ENCODE measurements at regions not wholly inside any gene's neighbourhood (a gene's known extent, or its start where the extent isn't known, plus 50 kb on each side); places are given as distances from the start of the nearest gene placed in this dataset.
"Not testable (repeated sequence)": the region's sequence is repeated elsewhere in the genome, so short reads cannot be mapped to it uniquely, and the experiment has no call there.

- DNase-seq, result no peak
Observed at GRCh38 chr6:43931201-43931600, 161.2 kb downstream of the VEGFA start.

DNA sequence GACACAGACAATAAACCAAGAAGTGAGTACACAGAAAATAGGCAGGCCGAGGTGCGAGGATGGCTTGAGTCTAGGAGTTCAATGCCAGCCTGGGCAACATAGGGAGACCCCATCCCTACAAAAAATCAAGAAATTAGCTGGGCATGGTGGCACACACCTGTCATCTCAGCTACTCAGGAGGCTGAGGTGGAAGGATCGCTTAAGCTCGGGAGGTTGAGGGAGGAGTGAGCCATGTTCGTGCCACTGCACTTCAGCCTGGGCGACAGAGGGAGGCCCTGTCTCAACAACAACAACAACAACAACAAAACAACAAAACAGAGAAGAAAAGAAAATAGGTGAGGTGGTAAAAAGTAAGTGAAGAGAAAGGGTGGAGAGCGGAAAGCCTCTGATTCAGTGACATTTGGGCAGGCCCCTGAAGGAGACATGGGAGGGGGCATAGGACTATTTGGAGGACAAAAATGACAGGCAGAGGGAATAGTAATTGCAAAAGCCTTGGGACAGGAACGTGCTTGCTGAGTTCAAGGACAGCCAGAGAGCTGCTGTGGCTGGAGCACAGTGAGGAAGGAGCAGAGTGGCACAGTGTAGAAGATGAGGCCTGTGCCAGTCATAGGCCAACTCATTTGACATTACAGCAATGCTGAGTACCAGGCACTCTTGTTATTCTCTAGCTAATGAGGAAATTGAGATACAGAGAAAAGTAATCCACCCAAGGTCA, 160.6 kb downstream of the VEGFA start:
- no peak for DNase-seq

- DNase-seq, result no peak
Observed at GRCh38 chr6:43929511-43929910, 159.5 kb downstream of the VEGFA start.

DNA sequence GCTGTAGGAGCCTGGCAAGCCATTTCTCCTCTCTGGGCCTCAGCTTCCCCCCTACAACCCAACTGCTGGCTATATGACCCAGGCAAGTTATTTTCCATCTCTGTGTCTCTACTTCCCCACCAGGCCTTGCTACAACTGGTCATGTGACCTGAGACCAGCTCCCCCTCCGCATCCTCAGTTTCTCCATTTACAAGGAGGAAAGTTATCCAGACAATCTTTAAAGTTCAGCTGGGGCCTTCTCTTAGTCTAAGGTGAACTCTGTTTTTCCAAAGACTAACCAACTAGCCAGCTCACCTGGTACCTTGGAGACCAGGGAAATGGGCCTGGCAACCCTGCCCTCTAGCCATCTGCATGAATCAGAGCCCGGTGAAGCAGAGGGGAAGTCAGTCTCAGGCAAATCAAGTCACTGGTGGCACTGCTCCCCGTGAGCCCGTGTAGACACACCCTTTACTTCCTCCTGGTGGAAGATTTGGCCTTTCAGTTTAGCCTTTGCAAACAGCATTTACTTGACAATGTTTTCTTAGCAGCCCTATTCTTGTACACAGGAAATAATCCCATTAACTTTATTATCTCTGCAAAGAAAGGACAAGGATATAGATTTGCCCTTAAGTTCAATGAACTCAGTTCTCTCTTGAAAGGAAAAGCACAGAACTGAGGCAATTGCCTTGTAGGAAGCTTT, 157.7 kb downstream of the VEGFA start:
- no peak for DNase-seq

DNA sequence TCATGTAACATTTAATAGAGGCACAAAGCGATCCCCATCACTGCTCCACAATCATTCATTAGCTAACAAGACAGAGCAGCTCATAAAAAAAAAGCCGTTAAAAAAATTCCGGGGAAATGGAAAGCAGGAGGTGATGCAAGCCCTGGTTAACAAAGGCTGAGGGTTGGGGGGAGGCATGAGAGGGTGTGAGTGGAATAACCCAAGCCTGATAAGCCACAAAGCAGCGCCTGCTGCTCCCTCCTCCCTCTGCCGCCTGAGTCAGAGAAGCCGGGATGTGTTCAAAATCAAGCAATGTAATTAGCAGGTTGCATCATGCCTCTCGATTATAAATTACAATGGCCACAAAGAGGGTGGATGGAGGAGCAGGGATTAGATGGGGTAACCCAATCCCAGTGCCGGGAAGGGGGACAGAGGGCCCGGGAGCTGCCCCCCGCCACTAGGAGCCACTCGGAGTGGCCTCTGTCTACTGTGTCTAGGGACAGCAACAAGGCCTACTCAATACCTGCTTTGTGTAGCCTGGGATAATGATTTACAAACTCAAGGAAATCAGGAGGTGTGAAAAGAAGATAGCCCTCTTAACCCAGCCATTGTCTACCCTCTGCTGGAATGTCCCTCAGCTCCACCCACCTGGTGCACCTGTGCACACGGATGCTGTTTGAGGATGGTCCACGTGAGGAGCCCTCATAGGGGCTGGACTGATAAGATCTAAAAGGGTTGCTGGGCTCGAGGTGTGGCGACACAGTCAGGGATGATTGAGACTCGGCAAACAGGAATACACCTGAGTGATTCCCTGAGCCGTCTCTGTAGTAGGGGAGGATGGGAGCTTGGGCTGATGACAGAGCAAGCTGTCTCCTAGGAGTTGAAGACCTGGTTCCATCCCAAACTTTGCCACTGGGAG, 156.9 kb downstream of the VEGFA start:
- no peak for DNase-seq

- DNase-seq, result not testable (repeated sequence)
Observed at GRCh38 chr6:43925636-43926139, 155.7 kb downstream of the VEGFA start.

GRCh38 chr6:43924222-43924702, 154.3 kb downstream of the VEGFA start:
- DNase-seq, result no peak

DNA sequence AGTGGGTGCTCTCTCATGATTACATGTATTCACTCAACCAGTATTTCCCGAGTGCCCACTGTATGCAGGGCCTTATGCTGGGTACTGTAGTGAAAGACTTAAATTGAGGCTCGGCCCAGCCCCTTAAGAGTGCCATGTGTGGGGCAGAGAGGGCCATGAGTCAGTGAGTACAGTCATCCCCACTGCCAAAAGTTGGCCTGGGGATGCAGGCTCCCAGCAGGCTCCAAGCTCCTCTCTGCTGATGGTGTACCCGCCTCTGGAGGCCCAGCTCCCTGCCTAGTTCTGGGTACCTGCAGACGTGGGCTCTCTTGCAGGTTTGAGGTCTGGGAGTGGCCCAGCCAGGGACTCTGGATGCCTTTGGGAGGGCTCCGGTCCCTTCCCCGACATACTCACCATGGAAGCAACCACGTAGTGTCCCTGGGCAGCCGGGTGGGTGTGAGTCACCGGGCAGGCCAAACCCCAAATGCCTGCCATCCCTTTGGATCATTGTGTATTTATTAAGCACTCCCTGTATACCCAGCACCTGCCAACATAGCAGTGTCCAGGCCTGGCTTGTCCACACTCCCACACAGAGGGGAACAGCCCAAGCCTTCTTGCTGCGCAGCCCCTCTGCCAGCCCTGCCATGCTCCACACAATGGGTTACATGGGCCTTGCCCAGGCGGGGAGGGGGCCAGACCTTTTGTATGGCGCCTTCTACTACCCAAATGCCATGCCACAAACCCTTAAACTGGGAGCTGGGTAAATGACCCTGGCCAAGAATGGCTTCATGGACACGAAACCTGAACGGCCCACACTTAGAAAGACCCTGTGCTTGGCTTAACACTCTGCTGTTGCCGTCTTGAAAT, 153.6 kb downstream of the VEGFA start:
- no peak for DNase-seq

DNA sequence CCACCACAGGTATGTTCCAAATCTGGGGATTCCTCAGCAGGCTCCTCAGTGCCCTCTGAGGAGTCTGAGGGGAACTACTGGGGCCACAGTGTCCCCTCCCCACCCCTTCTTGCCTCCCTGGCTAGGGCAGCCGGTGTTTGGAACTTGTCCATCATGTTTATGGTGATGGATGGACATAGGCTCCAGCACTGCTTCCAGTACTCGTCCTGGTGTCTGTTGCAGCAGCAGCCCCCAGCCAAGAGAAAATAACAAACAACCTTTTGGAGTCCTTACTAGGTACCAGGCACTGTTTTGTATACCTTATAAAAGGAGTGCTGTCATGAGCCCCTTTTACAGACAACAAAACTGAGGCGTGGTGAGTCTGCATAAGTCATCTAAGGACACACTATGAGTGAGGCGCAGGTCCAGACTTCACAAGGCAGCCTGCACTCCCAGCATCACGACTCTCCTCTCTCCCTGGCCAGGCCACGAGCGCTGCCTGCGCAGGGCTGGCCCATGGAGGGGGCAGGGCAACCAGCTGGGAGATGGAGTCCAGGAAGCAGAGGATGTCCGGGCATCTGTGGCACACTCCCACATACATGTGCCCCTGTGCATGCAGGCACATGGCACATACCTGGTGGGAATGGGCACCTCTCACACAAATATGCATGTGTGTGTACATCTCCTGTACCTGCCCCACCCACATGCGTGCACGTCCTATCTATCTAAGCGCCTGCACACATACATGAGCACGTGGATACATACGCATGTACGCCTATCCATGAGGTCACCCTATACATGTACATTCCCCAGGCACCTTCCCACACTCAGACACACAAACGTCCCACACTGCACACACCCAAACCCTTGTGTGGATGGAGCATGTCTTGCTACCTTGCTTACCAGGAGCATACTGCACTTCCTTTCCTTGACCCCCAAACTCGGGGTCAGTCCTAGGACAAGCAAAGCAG, 152.7 kb downstream of the VEGFA start:
- no peak for DNase-seq

- DNase-seq, result no peak
Observed at GRCh38 chr6:43921548-43922425, 151.8 kb downstream of the VEGFA start.

- DNase-seq, result no peak
Observed at GRCh38 chr6:43921039-43921438, 151.0 kb downstream of the VEGFA start.

- DNase-seq, result no peak
Observed at GRCh38 chr6:43919774-43920173, 149.8 kb downstream of the VEGFA start.

DNA sequence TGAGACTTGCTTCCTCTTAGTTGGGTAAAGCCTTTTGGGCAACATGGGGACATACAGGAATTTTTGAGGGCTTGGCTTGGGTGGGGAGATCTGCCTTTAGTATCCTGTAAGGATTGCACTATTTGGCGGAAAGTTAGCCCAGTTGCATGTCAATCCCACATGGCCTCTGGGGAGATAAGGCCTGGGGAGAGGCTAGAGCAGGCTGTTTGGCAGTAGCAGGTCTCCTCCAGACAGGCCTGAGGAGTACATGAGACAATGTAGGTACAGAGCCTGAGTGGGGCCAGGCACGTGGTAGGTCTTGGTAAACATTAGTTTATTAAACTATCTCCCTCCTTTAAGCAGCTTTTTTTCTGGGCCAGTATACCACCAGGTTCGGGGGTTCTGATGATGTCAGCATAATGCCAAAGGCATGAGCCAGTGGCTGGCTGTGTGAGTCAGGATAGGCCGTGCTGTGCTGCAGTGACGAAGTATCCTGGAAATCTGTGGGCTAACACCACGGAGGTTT, 147.9 kb downstream of the VEGFA start:
- DNase-seq, result no peak

DNA sequence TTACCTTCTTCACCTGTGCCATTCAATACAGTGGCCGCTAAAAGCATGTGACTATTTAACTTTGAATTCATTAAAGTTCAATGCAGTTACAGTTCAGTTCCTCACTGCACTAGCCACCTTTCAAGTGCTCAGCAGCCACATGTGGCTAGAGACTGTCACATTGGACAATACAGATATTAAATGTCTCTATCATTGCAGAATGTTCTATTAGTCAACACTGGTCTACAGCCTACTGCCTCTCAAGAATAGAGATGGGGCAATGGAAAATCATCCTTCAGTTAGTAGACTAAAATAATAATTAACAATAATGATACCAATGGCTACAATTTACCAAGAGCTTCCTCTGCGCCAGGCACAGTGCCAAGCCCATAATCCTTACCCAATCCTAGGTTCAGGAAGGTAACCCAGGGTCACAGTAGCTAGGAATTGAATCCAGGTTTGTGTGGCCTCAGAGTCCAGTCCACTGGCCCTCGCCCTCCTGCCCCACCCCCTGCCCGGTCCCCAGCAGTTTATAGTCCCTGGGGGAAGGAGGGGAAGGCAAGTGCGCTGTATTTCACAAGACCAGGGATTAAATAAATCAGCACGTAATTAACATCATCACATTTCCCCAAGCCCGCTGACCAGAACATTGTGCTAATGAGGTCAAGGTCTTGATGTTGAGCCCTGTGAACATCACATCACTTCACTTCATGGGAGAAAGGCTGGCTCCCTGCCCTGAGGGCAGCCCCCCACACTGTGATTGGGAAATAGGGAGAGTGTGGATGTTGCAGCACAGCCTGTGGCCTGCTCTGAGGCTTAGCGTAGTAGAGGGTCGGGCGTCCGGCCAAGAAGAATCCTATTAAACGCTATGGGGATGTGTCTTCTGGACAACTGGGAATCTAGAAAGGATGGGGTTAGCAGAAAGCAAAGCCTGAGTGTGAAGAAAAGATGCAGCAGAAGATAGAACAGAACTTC, 147.2 kb downstream of the VEGFA start:
- DNase-seq, result no peak

DNA sequence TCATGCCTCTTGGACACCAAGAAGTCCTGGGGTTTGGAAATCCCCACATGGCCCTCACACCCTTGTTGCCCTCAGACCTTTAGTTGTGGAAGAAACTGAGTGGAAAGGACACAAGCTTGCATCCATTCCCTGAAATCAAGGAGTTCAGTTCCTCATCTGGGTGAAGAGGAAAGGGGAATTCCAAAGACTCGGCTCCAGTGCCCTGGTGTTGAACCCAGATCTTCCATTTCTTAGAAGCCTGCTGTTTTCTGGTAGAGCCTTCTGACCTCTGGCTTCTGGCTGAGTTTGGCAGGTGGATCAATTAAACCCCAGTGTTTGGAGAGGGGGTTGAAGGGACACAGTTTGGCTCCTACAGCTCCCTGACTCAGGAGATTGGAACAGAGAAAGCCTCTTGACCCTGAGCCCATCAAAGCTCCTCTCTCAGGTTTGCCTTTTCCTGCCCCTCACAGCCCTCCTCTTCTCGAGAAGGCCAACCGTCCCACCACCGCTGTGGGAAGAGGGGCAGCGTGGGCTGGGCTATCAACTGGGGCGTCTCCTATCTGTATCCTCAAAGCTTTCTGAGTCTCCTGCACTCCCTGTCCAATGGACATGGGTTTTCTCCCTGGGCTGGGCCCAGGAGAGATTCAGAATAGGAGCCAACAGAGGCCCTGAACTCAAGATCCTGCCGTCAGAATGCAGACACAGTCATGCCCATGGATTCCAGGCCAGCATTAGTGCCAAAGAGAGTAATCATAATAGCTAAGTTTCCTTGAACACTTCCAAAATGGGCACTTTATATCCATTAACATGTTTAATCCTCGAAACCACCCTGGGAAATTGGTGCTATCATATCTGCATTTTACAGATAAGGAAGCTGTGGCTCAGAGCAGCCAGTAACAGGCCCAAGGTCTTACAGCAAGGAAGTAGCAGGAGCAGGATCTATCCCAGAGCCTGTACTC, 146.2 kb downstream of the VEGFA start:
- DNase-seq, result no peak

- DNase-seq, result no peak
Observed at GRCh38 chr6:43915208-43915869, 145.3 kb downstream of the VEGFA start.

Data from 8988T (cell line).